ENCODE measurements at regions not wholly inside any gene's neighbourhood (a gene's known extent, or its start where the extent isn't known, plus 50 kb on each side); places are given as distances from the start of the nearest gene placed in this dataset.

- no peak for TF ChIP-seq CTCF (conservative IDR thresholded peaks at IDR 0.05)
- no peak for TF ChIP-seq ZFX (IDR thresholded peaks at IDR 0.05)
- H3K27ac ChIP-seq: no peak overlapping the region
These were observed 95.2 kb downstream of the CLDN1 start for GRCh38 chr3:190227064-190227463.

GRCh38 chr3:190224863-190225692 is 97.2 kb downstream of the CLDN1 start:
- TF ChIP-seq ZFX (IDR thresholded peaks at IDR 0.05) (no peak), CTCF (conservative IDR thresholded peaks at IDR 0.05) (peak; percentile 81)
- no peak overlapping the region for H3K27ac ChIP-seq

GRCh38 chr3:190224456-190224855 is 97.8 kb downstream of the CLDN1 start:
- no peak overlapping the region for H3K27ac ChIP-seq
- TF ChIP-seq ZFX (IDR thresholded peaks at IDR 0.05) (no peak), CTCF (conservative IDR thresholded peaks at IDR 0.05) (no peak)

- no peak for TF ChIP-seq ZFX (IDR thresholded peaks at IDR 0.05)
- TF ChIP-seq CTCF (conservative IDR thresholded peaks at IDR 0.05): no peak
- no peak overlapping the region for H3K27ac ChIP-seq
These were observed 99.3 kb downstream of the CLDN1 start for GRCh38 chr3:190222916-190223315.

- no peak for TF ChIP-seq CTCF (conservative IDR thresholded peaks at IDR 0.05)
- TF ChIP-seq ZFX (IDR thresholded peaks at IDR 0.05): no peak
- H3K27ac ChIP-seq: no peak overlapping the region
These were observed 99.9 kb downstream of the CLDN1 start for GRCh38 chr3:190222360-190222759.

GRCh38 chr3:190220362-190220761 is 99.7 kb upstream of the P3H2 start:
- no peak for TF ChIP-seq CTCF (conservative IDR thresholded peaks at IDR 0.05)
- no peak for TF ChIP-seq ZFX (IDR thresholded peaks at IDR 0.05)
- H3K27ac ChIP-seq: no peak overlapping the region

GRCh38 chr3:190217081-190217480 is 96.4 kb upstream of the P3H2 start:
- TF ChIP-seq CTCF (conservative IDR thresholded peaks at IDR 0.05) (no peak), ZFX (IDR thresholded peaks at IDR 0.05) (no peak)
- H3K27ac ChIP-seq: no peak overlapping the region
